ENCODE measurements at regions not wholly inside any gene's neighbourhood (a gene's known extent, or its start where the extent isn't known, plus 50 kb on each side); places are given as distances from the start of the nearest gene placed in this dataset.

- H3K27me3 ChIP-seq (ENCODE audit: control insufficient read depth in 1 of 2, insufficient read depth in 2 of 2, low read length in 2 of 2): no peaks in the 10 kb centered on the region
- no peaks in the 10 kb centered on the region for H3K36me3 ChIP-seq (ENCODE audit: insufficient read depth, low read length)
- H3K9ac ChIP-seq (ENCODE audit: low read length): no peak overlapping the region
- no peak overlapping the region for H3K4me3 ChIP-seq (ENCODE audit: low read depth in 1 of 2, low read length in 2 of 2)
- no peak overlapping the region for H3K27ac ChIP-seq (ENCODE audit: low read depth, low read length)
- H3K9me3 ChIP-seq (ENCODE audit: low read length): no peaks in the 10 kb centered on the region
- H3K4me1 ChIP-seq (ENCODE audit: insufficient read depth, low read length): no peaks in the 10 kb centered on the region
Observed at GRCh38 chr2:35931626-35932025, 424.0 kb upstream of the CRIM1 start.

DNA sequence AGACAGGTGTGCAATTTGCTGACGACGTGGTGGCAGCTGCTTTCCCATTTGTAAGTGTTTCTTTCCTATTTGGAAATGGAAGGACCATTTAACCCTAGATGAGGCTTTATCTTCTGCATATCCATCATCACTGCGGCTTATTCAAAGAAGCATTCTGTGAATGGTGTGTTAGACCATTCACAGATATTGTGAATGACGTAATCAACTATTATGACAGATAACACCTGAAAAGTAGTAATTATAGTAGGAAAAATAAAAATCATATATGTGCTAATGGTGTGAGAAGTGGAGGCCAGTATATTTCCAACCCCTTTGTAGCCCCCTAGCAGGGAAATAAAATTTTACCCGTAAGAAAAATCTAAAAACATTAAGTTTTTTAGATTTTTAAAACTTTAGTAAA lies 424.5 kb upstream of the CRIM1 start:
- Histone ChIP-seq H3K4me3 (ENCODE audit: low read depth in 1 of 2, low read length in 2 of 2) (no peak overlapping the region), H3K27ac (ENCODE audit: low read depth, low read length) (no peak overlapping the region), H3K9me3 (ENCODE audit: low read length) (no peaks in the 10 kb centered on the region), H3K9ac (ENCODE audit: low read length) (no peak overlapping the region), H3K4me1 (ENCODE audit: insufficient read depth, low read length) (no peaks in the 10 kb centered on the region), H3K27me3 (ENCODE audit: control insufficient read depth in 1 of 2, insufficient read depth in 2 of 2, low read length in 2 of 2) (no peaks in the 10 kb centered on the region), H3K36me3 (ENCODE audit: insufficient read depth, low read length) (no peaks in the 10 kb centered on the region)

GRCh38 chr2:35929551-35929950 lies 426.0 kb upstream of the CRIM1 start:
- H3K36me3 ChIP-seq (ENCODE audit: insufficient read depth, low read length): no peaks in the 10 kb centered on the region

GRCh38 chr2:35920061-35920460 lies 435.5 kb upstream of the CRIM1 start:
- Histone ChIP-seq H3K4me1 (ENCODE audit: insufficient read depth, low read length) (no peaks in the 10 kb centered on the region), H3K9ac (ENCODE audit: low read length) (no peak overlapping the region), H3K4me3 (ENCODE audit: low read depth in 1 of 2, low read length in 2 of 2) (no peak overlapping the region), H3K27me3 (ENCODE audit: control insufficient read depth in 1 of 2, insufficient read depth in 2 of 2, low read length in 2 of 2) (no peaks in the 10 kb centered on the region), H3K27ac (ENCODE audit: low read depth, low read length) (no peak overlapping the region), H3K36me3 (ENCODE audit: insufficient read depth, low read length) (no peaks in the 10 kb centered on the region), H3K9me3 (ENCODE audit: low read length) (no peaks in the 10 kb centered on the region)

More at GRCh38 chr2:35929551-35929950, 426.0 kb upstream of the CRIM1 start:
- Histone ChIP-seq H3K9me3 (ENCODE audit: low read length) (no peaks in the 10 kb centered on the region), H3K27me3 (ENCODE audit: control insufficient read depth in 1 of 2, insufficient read depth in 2 of 2, low read length in 2 of 2) (no peaks in the 10 kb centered on the region), H3K4me1 (ENCODE audit: insufficient read depth, low read length) (no peaks in the 10 kb centered on the region), H3K27ac (ENCODE audit: low read depth, low read length) (no peak overlapping the region), H3K4me3 (ENCODE audit: low read depth in 1 of 2, low read length in 2 of 2) (no peak overlapping the region), H3K9ac (ENCODE audit: low read length) (no peak overlapping the region)

GRCh38 chr2:35915261-35915660 lies 440.3 kb upstream of the CRIM1 start:
- Histone ChIP-seq H3K4me3 (ENCODE audit: low read depth in 1 of 2, low read length in 2 of 2) (no peak overlapping the region), H3K4me1 (ENCODE audit: insufficient read depth, low read length) (no peaks in the 10 kb centered on the region), H3K27ac (ENCODE audit: low read depth, low read length) (no peak overlapping the region)

DNA sequence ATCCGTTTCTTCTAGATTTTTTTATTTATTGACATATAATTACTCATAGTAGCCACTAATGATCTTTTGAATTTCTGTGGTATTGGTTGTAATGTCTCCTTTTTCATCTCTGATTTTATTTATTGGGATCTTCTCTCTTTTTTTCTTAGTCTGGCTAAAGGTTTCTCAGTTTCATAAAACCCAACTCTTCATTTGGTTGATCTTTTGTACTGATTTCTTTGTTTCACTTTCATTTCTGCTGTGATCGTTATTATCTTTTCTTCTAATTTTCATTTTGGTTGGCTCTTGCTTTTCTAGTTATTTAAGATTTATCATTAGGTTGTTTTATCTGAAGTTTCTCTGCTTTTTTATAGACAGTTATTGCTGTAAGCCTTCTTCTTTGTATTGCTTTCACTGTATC lies 463.6 kb upstream of the CRIM1 start:
- no peaks in the 10 kb centered on the region for H3K36me3 ChIP-seq (ENCODE audit: insufficient read depth, low read length)
- no peaks in the 10 kb centered on the region for H3K9me3 ChIP-seq (ENCODE audit: low read length)
- no peak overlapping the region for H3K9ac ChIP-seq (ENCODE audit: low read length)
- no peak overlapping the region for H3K27ac ChIP-seq (ENCODE audit: low read depth, low read length)
- no peak overlapping the region for H3K4me3 ChIP-seq (ENCODE audit: low read depth in 1 of 2, low read length in 2 of 2)
- H3K4me1 ChIP-seq (ENCODE audit: insufficient read depth, low read length): no peaks in the 10 kb centered on the region
- H3K27me3 ChIP-seq (ENCODE audit: control insufficient read depth in 1 of 2, insufficient read depth in 2 of 2, low read length in 2 of 2): no peaks in the 10 kb centered on the region

More at GRCh38 chr2:35915261-35915660, 440.3 kb upstream of the CRIM1 start:
- Histone ChIP-seq H3K27me3 (ENCODE audit: control insufficient read depth in 1 of 2, insufficient read depth in 2 of 2, low read length in 2 of 2) (no peaks in the 10 kb centered on the region), H3K9me3 (ENCODE audit: low read length) (no peaks in the 10 kb centered on the region), H3K9ac (ENCODE audit: low read length) (no peak overlapping the region), H3K36me3 (ENCODE audit: insufficient read depth, low read length) (no peaks in the 10 kb centered on the region)

- no peaks in the 10 kb centered on the region for H3K4me1 ChIP-seq (ENCODE audit: insufficient read depth, low read length)
- H3K27me3 ChIP-seq (ENCODE audit: control insufficient read depth in 1 of 2, insufficient read depth in 2 of 2, low read length in 2 of 2): no peaks in the 10 kb centered on the region
- no peak overlapping the region for H3K27ac ChIP-seq (ENCODE audit: low read depth, low read length)
- no peaks in the 10 kb centered on the region for H3K9me3 ChIP-seq (ENCODE audit: low read length)
- H3K4me3 ChIP-seq (ENCODE audit: low read depth in 1 of 2, low read length in 2 of 2): no peak overlapping the region
- H3K9ac ChIP-seq (ENCODE audit: low read length): no peak overlapping the region
- H3K36me3 ChIP-seq (ENCODE audit: insufficient read depth, low read length): no peaks in the 10 kb centered on the region
Observed at GRCh38 chr2:35891528-35891927, 464.1 kb upstream of the CRIM1 start.

DNA sequence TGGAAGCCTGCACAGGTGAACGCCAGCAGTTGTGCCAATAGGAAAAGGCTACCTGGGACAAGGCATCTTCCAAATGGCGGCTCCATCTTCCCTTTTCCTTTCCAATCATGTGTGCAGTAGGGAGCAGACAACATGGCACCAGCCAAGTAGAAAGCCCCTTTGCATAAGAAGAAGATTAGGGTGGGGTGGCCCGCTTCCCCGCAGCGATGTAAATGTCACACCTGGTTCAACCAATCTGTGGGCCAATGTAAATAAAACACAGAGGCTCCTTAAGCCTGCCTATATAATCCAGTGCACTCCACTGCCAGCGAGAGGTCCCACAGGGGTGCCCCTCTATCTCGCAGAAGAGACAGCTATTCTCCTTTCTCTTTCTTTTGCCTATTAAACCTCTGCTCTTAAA lies 468.4 kb upstream of the CRIM1 start:
- H3K27ac ChIP-seq (ENCODE audit: low read depth, low read length): no peak overlapping the region
- H3K9ac ChIP-seq (ENCODE audit: low read length): no peak overlapping the region
- no peaks in the 10 kb centered on the region for H3K36me3 ChIP-seq (ENCODE audit: insufficient read depth, low read length)
- no peaks in the 10 kb centered on the region for H3K4me1 ChIP-seq (ENCODE audit: insufficient read depth, low read length)
- H3K9me3 ChIP-seq (ENCODE audit: low read length): no peaks in the 10 kb centered on the region
- H3K4me3 ChIP-seq (ENCODE audit: low read depth in 1 of 2, low read length in 2 of 2): no peak overlapping the region
- no peaks in the 10 kb centered on the region for H3K27me3 ChIP-seq (ENCODE audit: control insufficient read depth in 1 of 2, insufficient read depth in 2 of 2, low read length in 2 of 2)

DNA sequence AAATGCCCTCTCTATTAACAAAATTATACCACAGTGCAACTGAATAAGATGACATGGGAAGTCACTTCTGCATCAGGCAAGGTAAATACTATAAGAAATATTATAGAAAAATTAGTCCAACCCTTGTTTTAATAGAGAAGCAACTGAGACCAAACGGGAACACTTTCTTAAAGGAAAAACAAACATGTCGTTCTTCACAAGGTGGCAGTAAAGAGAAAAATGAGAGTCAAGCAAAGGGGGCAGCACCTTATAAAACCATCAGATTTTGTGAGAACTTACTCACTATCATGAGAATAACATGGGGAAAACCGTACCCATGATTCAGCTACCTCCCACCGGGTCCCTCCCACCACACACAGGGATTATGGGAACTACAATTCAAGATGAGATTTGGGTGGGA lies 481.7 kb upstream of the CRIM1 start:
- H3K4me1 ChIP-seq (ENCODE audit: insufficient read depth, low read length): no peaks in the 10 kb centered on the region
- H3K9me3 ChIP-seq (ENCODE audit: low read length): no peaks in the 10 kb centered on the region
- no peak overlapping the region for H3K27ac ChIP-seq (ENCODE audit: low read depth, low read length)
- H3K36me3 ChIP-seq (ENCODE audit: insufficient read depth, low read length): no peaks in the 10 kb centered on the region
- H3K9ac ChIP-seq (ENCODE audit: low read length): no peak overlapping the region
- no peak overlapping the region for H3K4me3 ChIP-seq (ENCODE audit: low read depth in 1 of 2, low read length in 2 of 2)
- H3K27me3 ChIP-seq (ENCODE audit: control insufficient read depth in 1 of 2, insufficient read depth in 2 of 2, low read length in 2 of 2): no peaks in the 10 kb centered on the region

- Histone ChIP-seq H3K27me3 (ENCODE audit: control insufficient read depth in 1 of 2, insufficient read depth in 2 of 2, low read length in 2 of 2) (no peaks in the 10 kb centered on the region), H3K4me1 (ENCODE audit: insufficient read depth, low read length) (no peaks in the 10 kb centered on the region), H3K36me3 (ENCODE audit: insufficient read depth, low read length) (no peaks in the 10 kb centered on the region), H3K4me3 (ENCODE audit: low read depth in 1 of 2, low read length in 2 of 2) (no peak overlapping the region), H3K9ac (ENCODE audit: low read length) (no peak overlapping the region), H3K9me3 (ENCODE audit: low read length) (no peaks in the 10 kb centered on the region), H3K27ac (ENCODE audit: low read depth, low read length) (no peak overlapping the region)
Observed at GRCh38 chr2:35871672-35872071, 483.9 kb upstream of the CRIM1 start.

DNA sequence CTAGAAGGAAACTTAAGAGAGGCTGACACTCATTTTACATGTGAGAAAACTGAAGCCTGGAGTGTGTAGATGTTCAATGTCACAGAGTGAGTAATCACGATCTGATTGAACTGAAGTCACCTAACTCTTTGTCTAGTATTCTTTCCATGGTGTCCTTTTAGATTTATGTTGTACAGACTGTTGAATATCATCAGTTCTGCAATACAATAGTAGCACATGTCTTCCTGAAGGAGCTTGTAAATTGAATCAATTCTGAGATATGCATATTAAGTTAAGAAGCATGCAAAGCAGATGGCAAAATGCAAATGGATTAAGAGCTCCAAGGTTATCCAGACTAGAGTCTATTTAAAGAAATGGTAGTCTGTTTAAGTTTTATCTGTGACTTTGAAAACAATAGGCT lies 484.9 kb upstream of the CRIM1 start:
- Histone ChIP-seq H3K9ac (ENCODE audit: low read length) (no peak overlapping the region), H3K27me3 (ENCODE audit: control insufficient read depth in 1 of 2, insufficient read depth in 2 of 2, low read length in 2 of 2) (no peaks in the 10 kb centered on the region), H3K4me3 (ENCODE audit: low read depth in 1 of 2, low read length in 2 of 2) (no peak overlapping the region), H3K27ac (ENCODE audit: low read depth, low read length) (no peak overlapping the region), H3K9me3 (ENCODE audit: low read length) (no peaks in the 10 kb centered on the region), H3K36me3 (ENCODE audit: insufficient read depth, low read length) (no peaks in the 10 kb centered on the region), H3K4me1 (ENCODE audit: insufficient read depth, low read length) (no peaks in the 10 kb centered on the region)

GRCh38 chr2:35864141-35864540 lies 491.4 kb upstream of the CRIM1 start:
- H3K9me3 ChIP-seq (ENCODE audit: low read length): no peaks in the 10 kb centered on the region
- no peaks in the 10 kb centered on the region for H3K36me3 ChIP-seq (ENCODE audit: insufficient read depth, low read length)
- no peak overlapping the region for H3K27ac ChIP-seq (ENCODE audit: low read depth, low read length)
- no peaks in the 10 kb centered on the region for H3K27me3 ChIP-seq (ENCODE audit: control insufficient read depth in 1 of 2, insufficient read depth in 2 of 2, low read length in 2 of 2)
- H3K9ac ChIP-seq (ENCODE audit: low read length): no peak overlapping the region
- no peaks in the 10 kb centered on the region for H3K4me1 ChIP-seq (ENCODE audit: insufficient read depth, low read length)
- H3K4me3 ChIP-seq (ENCODE audit: low read depth in 1 of 2, low read length in 2 of 2): no peak overlapping the region

Data from muscle layer of colon (tissue), 2 donors.